Effector CD8-positive, alpha-beta T cell (primary cell): ENCODE measurements at regions not wholly inside any gene's neighbourhood (a gene's known extent, or its start where the extent isn't known, plus 50 kb on each side); places are given as distances from the start of the nearest gene placed in this dataset.

ENCODE experiments used
- DNase-seq: peaks from one replicate; lab custom pipeline; 2025; lab: John Stamatoyannopoulos, UW

DNA sequence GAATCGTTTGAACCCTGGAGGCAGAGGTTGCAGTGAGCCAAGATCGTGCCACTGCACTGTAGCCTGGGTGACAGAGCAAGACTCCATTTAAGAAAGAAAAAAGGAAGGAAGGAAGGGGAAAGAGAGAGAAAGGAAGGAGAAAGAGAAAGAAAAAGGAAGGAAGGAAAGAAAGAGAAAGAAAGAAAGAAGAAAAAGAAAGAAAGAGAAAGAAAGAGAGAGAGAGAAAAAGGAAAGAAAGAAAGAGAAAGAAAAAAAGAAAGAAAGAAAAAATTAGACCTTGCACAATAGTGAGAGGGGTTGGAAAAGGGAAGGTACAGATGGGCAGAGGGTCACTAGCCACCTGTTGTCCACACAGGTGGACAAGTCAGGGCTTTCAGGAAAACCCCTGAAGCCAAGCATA, 57.6 kb upstream of the RTL6 start:
- no peak for DNase-seq

DNA sequence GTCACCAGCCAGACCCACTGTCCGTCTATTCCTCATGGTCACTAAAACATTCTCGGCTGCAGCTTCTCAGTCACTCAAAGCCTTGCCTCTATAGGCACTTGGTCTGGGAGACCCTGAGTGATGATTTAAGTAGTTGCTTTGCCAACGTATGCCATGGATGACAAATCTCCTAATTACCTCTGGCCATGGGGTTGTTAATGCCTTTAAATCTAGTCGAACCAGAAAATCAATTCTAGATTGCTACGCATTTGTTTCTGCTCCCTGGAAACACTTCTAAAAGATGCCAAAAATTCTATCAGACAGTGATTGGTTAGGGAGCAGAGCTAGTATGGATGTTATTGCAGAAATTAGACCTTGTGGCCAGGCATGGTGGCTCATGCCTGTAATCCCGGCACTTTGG, 57.0 kb upstream of the RTL6 start:
- no peak for DNase-seq

DNA sequence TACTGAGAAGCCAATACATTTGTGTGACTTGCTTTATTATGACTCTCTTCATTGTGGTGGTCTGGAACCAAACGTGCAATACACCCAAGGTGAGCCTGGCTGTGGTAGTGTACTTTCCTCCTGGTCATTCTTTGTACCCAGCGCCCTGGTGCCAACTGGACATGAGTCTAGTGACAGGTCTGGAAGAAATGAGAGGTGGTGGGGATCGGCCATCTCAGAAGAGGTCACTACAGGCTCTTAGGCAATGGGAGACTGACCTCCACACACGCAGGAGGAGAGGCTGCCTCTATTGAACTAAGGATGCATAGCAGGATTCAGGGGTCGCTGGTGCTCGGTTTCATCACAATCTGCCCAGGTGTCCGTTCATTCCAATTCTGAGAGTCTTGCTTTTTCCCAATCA, 56.4 kb upstream of the RTL6 start:
- DNase-seq, result no peak

DNA sequence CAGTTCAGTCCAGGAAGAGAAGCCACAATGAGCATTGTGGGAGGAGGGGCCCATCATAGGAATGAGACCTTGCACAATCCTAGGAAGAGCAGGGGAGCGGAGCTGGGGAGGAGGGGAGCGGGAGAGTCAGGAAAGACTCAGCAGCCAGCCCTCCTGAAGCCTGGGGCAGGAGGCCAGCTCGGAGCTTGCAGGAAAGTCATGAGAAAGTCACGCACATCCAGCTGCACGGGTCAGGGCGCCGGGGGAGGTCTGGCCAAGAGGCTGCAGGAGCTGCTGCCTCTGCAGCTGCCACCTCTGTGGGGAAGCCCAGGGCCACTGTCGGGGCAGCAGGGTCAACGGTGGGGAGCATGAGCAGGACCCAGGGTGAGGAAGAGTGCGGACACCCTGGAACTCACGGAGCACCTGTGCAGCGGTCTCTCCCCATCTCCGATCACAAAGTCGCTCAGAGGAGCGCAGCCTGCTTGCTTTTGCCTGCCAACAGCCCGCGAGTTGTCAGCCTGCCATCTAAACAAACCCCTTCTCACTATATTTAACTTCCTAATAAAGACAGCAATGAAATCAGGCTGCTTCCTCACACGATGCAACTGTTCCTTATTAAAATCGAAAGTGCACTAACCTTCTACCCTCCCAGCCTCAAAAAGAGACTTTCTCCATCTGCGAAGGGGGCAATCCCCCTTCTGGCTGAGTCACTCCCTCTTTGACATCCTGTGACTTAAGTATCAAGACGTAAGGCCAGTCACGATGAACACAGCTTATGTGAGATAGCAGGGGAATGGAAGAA, 52.9 kb upstream of the RTL6 start:
- no peak for DNase-seq

DNA sequence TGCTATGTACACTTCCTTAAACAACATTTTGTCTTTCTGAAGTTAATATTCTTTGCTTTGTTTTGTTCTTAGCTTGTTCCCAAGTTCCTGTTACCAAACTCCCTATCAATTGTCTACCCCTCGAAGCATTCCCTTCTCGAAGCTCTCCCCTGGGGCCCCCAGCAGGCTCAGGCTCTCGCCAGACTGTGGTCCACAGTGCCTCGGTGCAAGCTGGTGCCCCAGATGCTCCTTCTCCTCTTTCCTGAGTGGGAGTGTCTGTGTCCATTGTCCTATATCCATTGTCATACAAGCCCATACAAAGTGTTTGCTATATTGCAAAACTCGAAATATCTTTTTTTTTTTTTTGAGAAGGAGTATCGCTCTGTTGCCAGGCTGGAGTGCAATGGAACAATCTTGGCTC, 51.7 kb upstream of the RTL6 start:
- DNase-seq, result no peak

DNA sequence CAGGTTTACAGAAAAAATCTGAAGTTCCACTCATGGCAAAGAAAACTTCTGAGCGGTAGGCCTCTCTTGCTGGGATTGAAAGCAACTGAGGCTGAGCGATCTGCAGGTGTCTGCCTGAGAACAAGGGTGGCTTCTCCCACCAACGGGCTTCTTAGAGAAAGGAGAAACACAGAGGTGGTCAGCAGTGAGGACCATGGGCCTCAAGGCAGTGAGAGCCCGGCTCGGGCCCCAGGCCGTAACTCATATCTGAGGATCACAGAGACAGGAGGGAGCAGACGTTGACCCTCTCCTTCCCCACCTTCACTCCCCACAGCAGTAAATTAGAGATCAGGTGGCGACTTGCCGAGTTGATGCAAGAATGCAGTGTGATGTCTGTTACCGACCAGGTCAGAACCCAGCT, 50.9 kb upstream of the RTL6 start:
- no peak for DNase-seq
